ENCODE measurements at regions not wholly inside any gene's neighbourhood (a gene's known extent, or its start where the extent isn't known, plus 50 kb on each side); places are given as distances from the start of the nearest gene placed in this dataset.

DNA sequence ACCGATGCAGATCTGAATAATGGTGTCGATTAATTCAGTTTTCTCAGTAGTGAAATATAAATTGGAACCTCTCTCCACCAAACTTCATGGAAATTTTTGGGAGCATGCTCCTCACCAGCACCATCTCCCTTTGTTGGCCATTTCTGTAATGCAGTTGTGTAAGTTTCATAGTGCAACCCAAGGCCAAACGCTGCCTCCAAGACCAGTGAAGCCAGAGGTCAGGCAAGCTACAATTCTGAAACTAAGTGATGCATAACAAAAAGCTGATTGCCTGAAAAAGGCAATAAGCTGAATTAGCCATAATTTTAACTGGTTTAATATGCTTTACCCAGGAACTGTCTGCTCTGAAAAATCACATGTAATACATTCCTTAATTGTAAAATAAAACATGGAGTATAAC, 138.3 kb upstream of the TACR1 start:
- TF ChIP-seq, protein P1, sequence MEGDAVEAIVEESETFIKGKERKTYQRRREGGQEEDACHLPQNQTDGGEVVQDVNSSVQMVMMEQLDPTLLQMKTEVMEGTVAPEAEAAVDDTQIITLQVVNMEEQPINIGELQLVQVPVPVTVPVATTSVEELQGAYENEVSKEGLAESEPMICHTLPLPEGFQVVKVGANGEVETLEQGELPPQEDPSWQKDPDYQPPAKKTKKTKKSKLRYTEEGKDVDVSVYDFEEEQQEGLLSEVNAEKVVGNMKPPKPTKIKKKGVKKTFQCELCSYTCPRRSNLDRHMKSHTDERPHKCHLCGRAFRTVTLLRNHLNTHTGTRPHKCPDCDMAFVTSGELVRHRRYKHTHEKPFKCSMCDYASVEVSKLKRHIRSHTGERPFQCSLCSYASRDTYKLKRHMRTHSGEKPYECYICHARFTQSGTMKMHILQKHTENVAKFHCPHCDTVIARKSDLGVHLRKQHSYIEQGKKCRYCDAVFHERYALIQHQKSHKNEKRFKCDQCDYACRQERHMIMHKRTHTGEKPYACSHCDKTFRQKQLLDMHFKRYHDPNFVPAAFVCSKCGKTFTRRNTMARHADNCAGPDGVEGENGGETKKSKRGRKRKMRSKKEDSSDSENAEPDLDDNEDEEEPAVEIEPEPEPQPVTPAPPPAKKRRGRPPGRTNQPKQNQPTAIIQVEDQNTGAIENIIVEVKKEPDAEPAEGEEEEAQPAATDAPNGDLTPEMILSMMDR (IDR thresholded peaks at IDR 0.05): no peak
- Histone ChIP-seq H3K27ac (no peak overlapping the region), H3K4me3 (no peak overlapping the region), H3K36me3 (no peaks in the 10 kb centered on the region), H3K9me3 (no peaks in the 10 kb centered on the region), H3K27me3 (no peaks in the 10 kb centered on the region), H3K4me1 (no peaks in the 10 kb centered on the region)
- intact Hi-C loops (cut with DNase I): no loop called here
- no peak for DNase-seq
- ATAC-seq: no peak

DNA sequence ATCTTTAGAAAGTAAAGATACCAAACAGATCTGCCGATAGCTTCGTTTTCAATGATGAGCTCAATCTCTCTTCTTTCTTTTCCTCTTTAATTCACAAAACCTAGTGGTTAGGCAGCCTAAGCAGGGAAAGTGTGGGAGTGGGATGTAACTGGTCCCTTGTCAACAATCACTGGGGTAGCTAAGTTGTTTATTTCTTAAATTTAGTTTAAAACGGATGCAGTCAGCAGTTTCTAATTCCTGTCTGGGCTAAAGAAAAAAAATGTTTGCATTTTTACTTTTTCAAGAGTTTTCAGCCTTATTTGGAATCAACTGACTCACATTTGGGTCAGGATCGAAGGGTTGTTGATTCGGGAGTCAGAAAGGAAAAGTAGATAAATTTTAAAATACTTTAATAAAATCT, 137.7 kb upstream of the TACR1 start:
- intact Hi-C loops (cut with DNase I): no loop called here

DNA sequence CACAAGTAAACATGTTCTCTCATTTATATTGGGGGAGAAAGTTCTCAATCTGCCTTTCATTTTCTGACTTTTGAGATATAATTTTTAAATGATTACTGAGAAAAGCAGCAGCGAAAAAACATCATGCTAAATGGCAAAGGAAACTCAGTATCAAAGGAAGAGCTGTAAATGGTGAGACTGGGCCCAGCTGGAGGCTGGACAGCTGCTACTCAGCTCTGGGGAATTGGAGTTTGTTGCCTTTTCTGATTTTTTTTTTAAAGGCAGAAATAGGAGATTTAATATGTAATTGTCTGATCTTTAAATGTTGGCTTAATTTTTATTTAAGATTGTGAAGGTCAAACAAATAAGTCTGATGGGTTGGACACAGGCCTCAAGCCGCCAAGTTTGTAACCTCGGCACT, 137.1 kb upstream of the TACR1 start:
- peak in 2 of 4 donors; percentile 11 to 20 for DNase-seq
- no peaks in the 10 kb centered on the region for H3K27me3 ChIP-seq
- intact Hi-C loops (cut with DNase I): no loop called here
- H3K4me1 ChIP-seq: no peaks in the 10 kb centered on the region
- H3K4me3 ChIP-seq: no peak overlapping the region
- H3K36me3 ChIP-seq: no peaks in the 10 kb centered on the region
- no peak for ATAC-seq
- no peaks in the 10 kb centered on the region for H3K9me3 ChIP-seq
- H3K27ac ChIP-seq: no peak overlapping the region
- TF ChIP-seq, protein P1 (IDR thresholded peaks at IDR 0.05): no peak

More for the DNA sequence above, 137.7 kb upstream of the TACR1 start:
- Histone ChIP-seq H3K27ac (no peak overlapping the region), H3K4me1 (no peaks in the 10 kb centered on the region), H3K36me3 (no peaks in the 10 kb centered on the region), H3K27me3 (no peaks in the 10 kb centered on the region), H3K9me3 (no peaks in the 10 kb centered on the region), H3K4me3 (no peak overlapping the region)
- ATAC-seq (no peak), DNase-seq (peak in 1 of 4 donors; percentile 7)
- TF ChIP-seq, protein P1 (IDR thresholded peaks at IDR 0.05): no peak

DNA sequence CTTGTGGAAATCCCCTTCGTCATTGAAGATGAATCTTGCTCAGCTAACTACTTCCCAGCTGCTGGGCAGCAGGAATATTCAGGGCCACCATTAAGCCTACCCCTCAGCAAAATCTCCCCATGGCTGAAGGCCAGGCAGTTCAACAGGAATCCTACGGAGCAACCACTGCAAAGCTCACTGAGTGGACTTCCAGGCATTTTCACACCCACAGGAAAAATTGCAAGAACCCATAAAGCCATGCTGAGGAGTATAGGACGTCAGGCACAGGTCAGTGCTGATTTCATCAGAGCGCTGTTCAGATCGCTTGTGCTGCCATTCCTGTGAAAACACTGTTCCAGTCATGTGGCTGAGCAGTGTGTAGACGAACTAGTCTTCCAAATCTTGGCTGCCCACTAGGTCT, 134.8 kb upstream of the TACR1 start:
- H3K27ac ChIP-seq: no peak overlapping the region
- DNase-seq (no peak), ATAC-seq (no peak)
- H3K36me3 ChIP-seq: no peaks in the 10 kb centered on the region
- no peaks in the 10 kb centered on the region for H3K27me3 ChIP-seq
- no peak overlapping the region for H3K4me3 ChIP-seq
- intact Hi-C loops (cut with DNase I): no loop called here
- no peaks in the 10 kb centered on the region for H3K4me1 ChIP-seq
- H3K9me3 ChIP-seq: peaks cover 0 to 2% of the 10 kb centered on the region in 2 donors
- TF ChIP-seq, protein P1 (IDR thresholded peaks at IDR 0.05): no peak

DNA sequence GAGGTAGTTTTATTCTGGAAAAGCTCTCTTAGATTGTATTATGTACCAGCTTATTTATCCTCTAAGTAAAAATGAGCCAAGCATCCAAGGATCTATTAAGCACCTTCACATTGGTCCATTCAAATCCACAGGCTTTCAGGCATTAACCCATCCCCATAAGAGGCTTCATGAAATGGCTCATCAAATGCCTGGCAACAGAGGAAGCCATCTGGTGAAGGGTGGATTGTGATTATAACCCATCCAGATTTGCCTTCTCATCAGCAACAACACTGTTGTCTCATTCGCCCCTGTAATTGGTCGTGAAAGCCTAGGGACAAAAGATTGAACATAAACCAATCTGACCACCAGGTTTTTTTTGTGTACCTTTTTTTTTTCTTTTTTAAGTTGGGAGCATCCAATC, 134.3 kb upstream of the TACR1 start:
- TF ChIP-seq, protein P1 (IDR thresholded peaks at IDR 0.05): no peak
- Histone ChIP-seq H3K4me1 (no peaks in the 10 kb centered on the region), H3K27me3 (no peaks in the 10 kb centered on the region), H3K4me3 (no peak overlapping the region), H3K36me3 (no peaks in the 10 kb centered on the region), H3K27ac (no peak overlapping the region), H3K9me3 (peaks cover 0 to 2% of the 10 kb centered on the region in 2 donors)
- ATAC-seq (no peak), DNase-seq (no peak)
- intact Hi-C loops (cut with DNase I): no loop called here

All from left lung (tissue), 4 donors.